CD4-positive, alpha-beta T cell treated with Interleukin-6 at 100 ng/mL for 8 hours (primary cell): ENCODE measurements at regions not wholly inside any gene's neighbourhood (a gene's known extent, or its start where the extent isn't known, plus 50 kb on each side); places are given as distances from the start of the nearest gene placed in this dataset.
"Not testable (repeated sequence)": the region's sequence is repeated elsewhere in the genome, so short reads cannot be mapped to it uniquely, and the experiment has no call there.

ENCODE experiments used
- DNase-seq: peaks from one replicate; pipeline ENCODE4 v3.0.0-alpha.2; 2020; ENCODE audit warnings: mixed read lengths, low spot score

GRCh38 chr4:11130195-11130970 lies 298.3 kb downstream of the HS3ST1 start:
- DNase-seq: no peak

DNA sequence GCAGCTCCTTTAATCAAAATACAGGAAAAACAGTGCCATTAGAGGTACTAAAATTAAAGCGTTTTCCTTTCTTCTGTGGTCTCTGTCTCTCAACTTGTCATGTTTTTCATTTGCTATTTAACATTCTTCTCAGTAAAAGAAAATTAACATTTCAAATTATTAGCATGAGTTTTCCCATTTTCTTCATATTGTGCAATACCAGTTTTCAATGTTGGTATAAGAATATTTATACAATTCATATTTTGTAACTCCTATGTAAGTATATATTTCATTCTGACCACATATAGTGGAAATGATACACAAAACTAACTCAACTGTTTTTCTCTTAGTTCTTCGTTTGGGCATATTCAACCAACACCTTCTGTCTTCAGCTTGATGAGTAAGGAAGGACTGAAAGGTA lies 308.3 kb downstream of the HS3ST1 start:
- DNase-seq: no peak

DNA sequence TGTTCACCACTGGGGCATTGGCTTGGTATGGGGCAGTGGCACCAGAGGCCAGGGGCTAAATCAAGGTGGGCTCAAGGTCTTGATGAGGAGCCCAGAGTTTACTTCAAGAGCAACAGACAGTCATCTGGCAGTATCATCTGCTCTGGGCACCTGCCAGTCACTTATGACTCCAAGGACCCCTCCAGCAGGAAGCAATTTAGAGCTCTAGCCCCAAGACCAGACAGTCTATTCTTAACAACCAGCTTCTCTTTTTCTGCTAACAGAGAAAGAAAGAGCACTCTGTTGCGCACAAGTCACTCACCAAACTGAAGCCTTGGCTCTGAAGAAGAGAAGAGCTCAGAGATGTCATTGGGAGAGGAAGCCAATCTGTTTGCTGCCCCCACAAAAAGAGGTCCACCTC lies 309.2 kb downstream of the HS3ST1 start:
- no peak for DNase-seq

DNA sequence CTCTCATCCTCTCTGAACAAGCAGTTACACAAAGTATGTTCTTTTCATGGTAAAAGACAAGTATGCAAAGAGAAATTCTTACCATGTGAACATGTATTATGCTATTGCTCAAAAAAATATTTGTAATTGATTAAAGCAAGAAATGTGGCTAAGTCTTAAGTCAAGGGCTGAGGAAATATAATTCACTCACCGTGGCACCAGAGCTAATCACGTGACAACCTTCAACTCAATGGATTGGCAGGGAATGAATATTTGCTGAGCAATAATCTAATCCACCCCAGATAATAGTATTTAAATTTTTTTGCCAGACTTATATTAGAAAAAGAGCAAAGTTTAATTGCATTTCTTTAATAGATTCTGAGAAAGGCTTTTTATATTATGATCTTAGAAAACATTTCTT lies 310.2 kb downstream of the HS3ST1 start:
- DNase-seq: no peak

- no peak for DNase-seq
These were observed 311.8 kb downstream of the HS3ST1 start for GRCh38 chr4:11116940-11117339.

GRCh38 chr4:11111876-11112275 lies 316.8 kb downstream of the HS3ST1 start:
- no peak for DNase-seq

DNA sequence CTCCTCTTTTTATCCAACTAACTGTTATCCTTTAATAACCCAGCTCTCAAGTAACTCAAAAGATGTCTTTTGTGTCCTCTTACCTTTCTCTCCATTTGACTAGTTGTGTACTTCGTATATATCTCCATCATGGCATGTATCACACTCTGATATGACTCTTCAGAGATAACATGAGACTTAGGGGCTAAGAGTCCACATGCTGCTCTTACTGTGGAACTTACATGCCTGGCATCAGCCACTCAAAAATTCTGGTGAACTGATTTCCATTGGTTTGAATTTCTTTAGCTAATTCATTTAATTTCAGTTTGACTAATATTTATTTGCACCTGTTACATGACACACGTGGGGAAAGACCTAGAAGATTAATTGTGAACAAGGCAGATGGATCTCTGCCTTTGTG lies 317.3 kb downstream of the HS3ST1 start:
- no peak for DNase-seq

DNA sequence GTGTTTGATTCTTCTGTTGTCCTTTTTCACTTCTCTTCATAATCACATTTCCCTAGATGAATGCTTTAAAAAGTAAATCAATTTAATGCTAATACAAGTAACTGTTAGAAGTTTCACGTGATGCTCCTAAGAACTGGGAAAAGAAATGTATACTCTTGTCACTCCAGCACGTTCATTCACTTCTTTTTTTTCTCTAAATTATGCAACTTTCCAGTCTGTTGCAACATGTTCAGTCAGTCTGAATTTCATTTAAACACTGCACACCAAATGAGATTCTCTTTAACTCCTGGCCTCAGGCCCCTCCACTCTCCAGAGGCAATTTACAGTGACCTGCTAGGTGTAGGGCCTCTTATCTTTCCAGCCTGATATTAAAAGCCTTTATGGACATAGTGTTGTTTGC lies 321.9 kb downstream of the HS3ST1 start:
- DNase-seq: no peak

GRCh38 chr4:11106190-11106589 lies 322.5 kb downstream of the HS3ST1 start:
- DNase-seq: no peak

- DNase-seq: no peak
These were observed 323.0 kb downstream of the HS3ST1 start for GRCh38 chr4:11105715-11106114.

DNA sequence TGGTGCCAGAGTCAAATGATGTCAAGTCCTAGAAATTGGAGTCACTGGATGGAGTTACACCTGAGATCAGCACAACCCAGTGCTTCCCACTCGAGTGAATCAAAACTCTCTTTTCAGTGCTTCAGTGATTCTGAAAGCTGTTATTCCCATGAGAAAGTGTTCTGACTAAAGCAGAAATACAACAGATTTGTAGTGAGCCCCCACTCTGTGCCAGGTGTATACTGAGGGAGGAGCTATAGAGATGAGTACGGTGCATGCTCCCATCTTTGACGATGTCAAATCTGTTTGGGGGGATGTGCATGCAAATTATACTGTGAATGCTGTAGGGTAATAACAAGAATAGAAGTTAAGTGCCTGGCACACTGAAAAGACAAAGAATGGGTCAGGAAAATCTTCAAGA lies 330.2 kb downstream of the HS3ST1 start:
- DNase-seq: no peak

DNA sequence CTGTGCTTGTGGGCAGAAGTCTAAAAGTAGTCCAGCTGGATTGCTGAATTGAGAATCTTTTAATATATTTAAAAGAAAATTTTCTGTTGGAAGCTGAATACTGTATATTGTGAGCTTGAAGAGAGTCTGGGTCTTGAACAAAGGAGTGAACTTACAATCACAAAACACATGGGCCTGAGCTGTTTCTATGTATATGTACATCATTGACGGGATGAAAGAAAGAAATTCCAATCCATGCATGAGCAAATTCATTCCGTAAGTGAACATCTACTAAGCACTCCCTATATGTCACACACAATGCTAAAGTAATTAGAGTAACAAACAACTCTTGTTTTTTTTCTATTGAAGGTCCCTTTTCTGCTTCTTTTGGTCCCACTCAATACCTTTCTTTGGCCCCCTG lies 331.0 kb downstream of the HS3ST1 start:
- no peak for DNase-seq

DNA sequence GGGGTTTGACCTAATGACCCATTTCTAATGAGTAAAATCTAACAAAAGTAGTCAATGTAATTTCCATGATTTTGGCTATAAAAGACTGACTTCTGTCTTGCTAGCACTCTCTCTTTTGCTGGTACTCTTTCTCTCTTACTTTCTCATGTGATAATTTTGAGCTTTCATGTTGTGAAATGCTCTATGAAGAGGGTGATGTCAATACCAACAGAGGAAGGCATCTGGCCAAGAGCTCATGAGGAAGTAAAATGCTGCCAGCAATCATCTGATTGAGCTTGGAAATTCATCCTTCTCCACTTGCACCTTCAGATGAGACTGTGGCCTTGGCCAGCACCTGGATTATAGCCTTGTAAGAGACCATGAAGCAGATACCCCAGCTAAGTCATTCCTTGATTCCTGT lies 347.7 kb downstream of the HS3ST1 start:
- no peak for DNase-seq

- no peak for DNase-seq
These were observed 349.5 kb downstream of the HS3ST1 start for GRCh38 chr4:11079171-11079570.

DNA sequence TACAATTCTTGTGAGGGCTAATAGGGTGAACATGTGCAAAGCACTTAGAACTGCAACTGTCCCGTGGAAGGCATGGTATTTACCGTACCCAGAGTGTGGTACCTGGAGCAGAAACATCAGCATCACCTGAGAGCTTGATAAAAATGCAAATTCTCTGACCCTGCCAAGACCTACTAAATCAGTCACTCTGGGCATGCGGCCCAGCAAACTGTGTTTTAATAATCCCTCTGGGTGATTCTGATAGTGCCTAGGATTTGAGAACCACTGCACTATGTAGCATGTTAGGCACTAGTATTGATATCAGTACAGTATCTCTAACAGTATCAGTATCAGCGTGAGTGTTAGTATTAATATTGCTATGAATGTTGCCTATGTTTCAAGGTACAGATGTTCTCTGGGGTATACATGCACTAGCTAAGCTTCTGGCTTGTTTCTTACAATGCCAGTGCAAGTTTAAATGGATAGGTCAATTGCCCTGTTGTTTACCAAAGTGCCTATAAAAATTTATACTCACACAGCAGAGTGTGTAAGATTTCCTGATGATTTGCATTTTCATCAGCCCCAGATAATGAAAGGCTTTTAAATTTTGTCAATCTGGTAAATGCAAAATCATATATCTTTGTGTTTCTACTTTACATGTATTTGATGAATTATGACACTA lies 354.0 kb downstream of the HS3ST1 start:
- DNase-seq: no peak

- no peak for DNase-seq
These were observed 355.1 kb downstream of the HS3ST1 start for GRCh38 chr4:11073621-11074051.

DNA sequence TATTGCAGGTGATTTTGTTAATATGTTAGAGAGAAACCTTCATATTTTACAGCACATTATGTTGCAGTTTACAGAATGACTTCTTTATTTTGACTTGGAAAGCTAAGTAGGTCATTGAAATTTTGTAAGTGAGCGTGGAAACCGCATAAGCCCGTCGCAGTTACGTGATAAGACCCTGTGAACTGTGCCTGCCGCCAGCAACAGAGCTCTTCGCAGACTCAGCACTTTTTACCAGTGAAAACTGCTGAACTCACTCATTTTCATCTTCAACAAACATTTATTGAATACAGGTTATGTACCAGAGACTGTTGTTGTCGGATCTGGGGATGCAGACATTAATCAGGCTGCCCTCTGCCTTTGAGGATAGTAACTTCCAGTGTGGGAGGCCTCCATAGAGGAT lies 355.7 kb downstream of the HS3ST1 start:
- DNase-seq: no peak

GRCh38 chr4:11072463-11072862 lies 356.2 kb downstream of the HS3ST1 start:
- no peak for DNase-seq

- DNase-seq: no peak
These were observed 357.9 kb downstream of the HS3ST1 start for GRCh38 chr4:11070813-11071212.

GRCh38 chr4:11069581-11070211 lies 359.0 kb downstream of the HS3ST1 start:
- DNase-seq: no peak

DNA sequence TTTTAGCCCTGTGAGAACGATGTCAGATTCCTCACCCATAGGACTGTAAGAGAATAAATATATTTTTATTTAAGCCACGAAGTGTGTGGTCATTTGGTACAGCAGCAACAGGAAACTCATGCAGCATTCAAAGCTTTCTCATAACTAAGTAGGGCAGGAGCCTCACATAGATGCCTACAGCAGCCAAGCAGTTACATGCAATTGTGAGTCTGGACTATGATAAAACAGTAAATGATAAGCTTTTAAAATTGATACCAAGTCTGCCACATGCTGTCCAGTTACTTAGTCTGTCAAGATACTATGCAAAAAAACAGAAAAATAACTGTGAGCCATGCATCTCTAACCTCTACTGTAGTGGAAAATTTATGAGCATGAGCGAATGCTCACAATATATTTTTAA lies 359.6 kb downstream of the HS3ST1 start:
- DNase-seq: no peak

GRCh38 chr4:11066584-11066983 lies 362.1 kb downstream of the HS3ST1 start:
- DNase-seq: not testable (repeated sequence)

- DNase-seq: not testable (repeated sequence)
These were observed 368.1 kb downstream of the HS3ST1 start for GRCh38 chr4:11060637-11061036.
